RWPE2 (cell line): ENCODE measurements at regions not wholly inside any gene's neighbourhood (a gene's known extent, or its start where the extent isn't known, plus 50 kb on each side); places are given as distances from the start of the nearest gene placed in this dataset.

Source experiments
- ATAC-seq: fragments of 200-7000 bp; cut with Tn5 transposase; 3 replicates; pipeline ENCODE4 v1.9.1; 2021; ENCODE audit warnings: low read depth
- DNase-seq: peaks from one replicate; pipeline ENCODE4 v3.0.0-alpha.2; 2020; ENCODE audit warnings: low spot score
- H3K27ac ChIP-seq: fragments of 450-650 bp; 2 replicates; pipeline ENCODE4 v1.5.1; 2017; ENCODE audit warnings: mild to moderate bottlenecking; ENCODE audit not compliant: poor library complexity, severe bottlenecking
- H3K27me3 ChIP-seq: fragments of 250-450 bp; sonication (Bioruptor Pico); 2 replicates; pipeline ENCODE4 v1.5.1; 2021; ENCODE audit warnings: mild to moderate bottlenecking, moderate library complexity; ENCODE audit not compliant: insufficient read depth, poor library complexity, severe bottlenecking
- H3K36me3 ChIP-seq: fragments of 250-450 bp; sonication (Bioruptor Pico); 2 replicates; pipeline ENCODE4 v1.5.1; 2020; ENCODE audit warnings: low read depth, mild to moderate bottlenecking, moderate library complexity
- H3K4me1 ChIP-seq: fragments of 250-450 bp; sonication (Bioruptor Pico); 2 replicates; pipeline ENCODE4 v1.5.1; 2021; ENCODE audit warnings: mild to moderate bottlenecking, moderate library complexity; ENCODE audit not compliant: insufficient read depth, poor library complexity, severe bottlenecking
- H3K4me3 ChIP-seq: fragments of 250-450 bp; sonication (Bioruptor Pico); 2 replicates; pipeline ENCODE4 v1.5.1; 2021; ENCODE audit warnings: mild to moderate bottlenecking, moderate library complexity; ENCODE audit not compliant: severe bottlenecking
- H3K9me3 ChIP-seq: fragments of 250-450 bp; sonication (Bioruptor Pico); 2 replicates; pipeline ENCODE4 v1.5.1; 2021; ENCODE audit warnings: mild to moderate bottlenecking, moderate library complexity; ENCODE audit not compliant: severe bottlenecking
- TF ChIP-seq, protein P1 (sequence below): fragments of 450-650 bp; IDR thresholded peaks from one replicate; pipeline ENCODE4 v1.5.1; 2017; ENCODE audit warnings: mild to moderate bottlenecking, moderate library complexity; ENCODE audit not compliant: poor library complexity, severe bottlenecking

DNA sequence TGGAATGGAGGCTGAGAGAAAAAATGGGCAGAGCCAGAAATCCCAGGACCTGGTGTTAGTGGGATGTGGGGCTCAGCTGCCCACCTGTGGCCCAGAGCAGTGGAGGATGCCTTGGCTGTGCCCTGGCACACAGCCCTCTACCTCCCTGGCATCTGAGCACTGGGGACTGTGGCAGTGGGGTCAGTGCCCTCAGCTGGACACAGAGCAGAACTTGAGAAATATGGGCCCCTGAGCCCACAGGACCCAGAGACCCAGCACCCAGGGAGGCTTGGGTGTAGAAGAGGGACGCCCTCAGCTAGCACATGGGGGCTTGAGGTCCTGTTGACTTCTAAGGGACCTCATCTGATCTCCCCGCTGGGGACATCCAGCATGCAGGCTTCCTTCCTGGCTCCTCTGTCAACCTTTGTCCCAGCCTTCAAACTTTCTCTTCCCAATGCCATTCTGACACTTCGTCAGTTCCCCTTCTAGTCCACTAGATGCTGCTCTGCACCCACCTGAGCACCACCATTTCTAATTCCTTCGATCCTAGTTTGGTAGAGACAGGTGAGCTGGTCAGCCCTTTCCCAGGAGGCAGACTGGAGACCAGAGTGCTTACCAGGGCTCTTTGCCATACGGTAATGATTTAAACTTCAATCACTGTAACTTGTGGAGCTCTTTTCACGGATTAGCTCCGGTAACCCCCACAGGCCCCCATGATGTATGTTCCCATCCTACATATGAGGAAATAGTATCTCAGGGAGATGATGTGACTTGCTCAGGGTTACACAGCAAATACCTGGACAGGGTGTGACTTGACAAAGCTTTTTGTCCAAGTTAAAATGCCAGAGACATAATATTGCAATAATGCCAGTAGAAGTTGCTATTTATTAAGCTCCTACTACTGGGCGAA is 143.7 kb downstream of the ASCL4 start:
- TF ChIP-seq, protein P1, sequence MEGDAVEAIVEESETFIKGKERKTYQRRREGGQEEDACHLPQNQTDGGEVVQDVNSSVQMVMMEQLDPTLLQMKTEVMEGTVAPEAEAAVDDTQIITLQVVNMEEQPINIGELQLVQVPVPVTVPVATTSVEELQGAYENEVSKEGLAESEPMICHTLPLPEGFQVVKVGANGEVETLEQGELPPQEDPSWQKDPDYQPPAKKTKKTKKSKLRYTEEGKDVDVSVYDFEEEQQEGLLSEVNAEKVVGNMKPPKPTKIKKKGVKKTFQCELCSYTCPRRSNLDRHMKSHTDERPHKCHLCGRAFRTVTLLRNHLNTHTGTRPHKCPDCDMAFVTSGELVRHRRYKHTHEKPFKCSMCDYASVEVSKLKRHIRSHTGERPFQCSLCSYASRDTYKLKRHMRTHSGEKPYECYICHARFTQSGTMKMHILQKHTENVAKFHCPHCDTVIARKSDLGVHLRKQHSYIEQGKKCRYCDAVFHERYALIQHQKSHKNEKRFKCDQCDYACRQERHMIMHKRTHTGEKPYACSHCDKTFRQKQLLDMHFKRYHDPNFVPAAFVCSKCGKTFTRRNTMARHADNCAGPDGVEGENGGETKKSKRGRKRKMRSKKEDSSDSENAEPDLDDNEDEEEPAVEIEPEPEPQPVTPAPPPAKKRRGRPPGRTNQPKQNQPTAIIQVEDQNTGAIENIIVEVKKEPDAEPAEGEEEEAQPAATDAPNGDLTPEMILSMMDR = peak; percentile 88
- Histone ChIP-seq H3K4me3 (no peak overlapping the region), H3K9me3 (no peaks in the 10 kb centered on the region), H3K36me3 (no peaks in the 10 kb centered on the region), H3K27ac (no peak overlapping the region), H3K4me1 (no peaks in the 10 kb centered on the region), H3K27me3 (peaks cover 8% of the 10 kb centered on the region)
- ATAC-seq (peak; percentile 79), DNase-seq (no peak)

- peaks cover 8% of the 10 kb centered on the region for H3K27me3 ChIP-seq
- no peak for DNase-seq
- H3K4me1 ChIP-seq = no peaks in the 10 kb centered on the region
- H3K9me3 ChIP-seq = no peaks in the 10 kb centered on the region
- ATAC-seq = peak; percentile 70; the same call in 2 of the 3 replicates
- no peak overlapping the region for H3K4me3 ChIP-seq
- TF ChIP-seq, protein P1 = no peak
- no peaks in the 10 kb centered on the region for H3K36me3 ChIP-seq
- no peak overlapping the region for H3K27ac ChIP-seq
Observed at GRCh38 chr12:107921062-107921461, 146.6 kb downstream of the ASCL4 start.

DNA sequence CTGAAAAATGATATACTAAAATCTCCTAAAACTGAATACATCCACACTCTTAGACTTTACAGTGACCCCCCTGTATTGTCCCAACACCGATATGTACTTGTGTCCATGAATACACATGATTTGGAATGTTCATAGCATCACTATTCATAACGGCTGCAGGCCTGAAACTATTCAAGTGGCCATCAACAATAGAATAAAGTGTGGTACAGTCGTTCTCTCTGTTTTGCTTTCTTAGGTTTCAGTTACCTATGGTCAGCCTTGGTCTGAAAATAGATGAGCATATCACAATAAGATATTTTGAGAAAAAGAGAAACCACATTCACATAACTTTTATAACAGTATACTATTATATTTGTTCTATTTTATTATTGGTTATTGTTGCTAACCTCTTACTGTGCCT is 150.6 kb downstream of the ASCL4 start:
- DNase-seq = no peak
- Histone ChIP-seq H3K4me3 (no peak overlapping the region), H3K27ac (no peak overlapping the region), H3K9me3 (no peaks in the 10 kb centered on the region), H3K27me3 (peaks cover 19% of the 10 kb centered on the region), H3K36me3 (no peaks in the 10 kb centered on the region), H3K4me1 (no peaks in the 10 kb centered on the region)
- TF ChIP-seq, protein P1 = no peak
- ATAC-seq = no peak

- H3K36me3 ChIP-seq = no peaks in the 10 kb centered on the region
- H3K4me1 ChIP-seq = no peaks in the 10 kb centered on the region
- TF ChIP-seq, protein P1 = peak; percentile 37
- ATAC-seq (peak; percentile 68), DNase-seq (no peak)
- no peak overlapping the region for H3K4me3 ChIP-seq
- no peak overlapping the region for H3K27ac ChIP-seq
- peaks cover 10% of the 10 kb centered on the region for H3K27me3 ChIP-seq
- H3K9me3 ChIP-seq = no peaks in the 10 kb centered on the region
Observed at GRCh38 chr12:107929436-107929835, 154.9 kb downstream of the ASCL4 start.

DNA sequence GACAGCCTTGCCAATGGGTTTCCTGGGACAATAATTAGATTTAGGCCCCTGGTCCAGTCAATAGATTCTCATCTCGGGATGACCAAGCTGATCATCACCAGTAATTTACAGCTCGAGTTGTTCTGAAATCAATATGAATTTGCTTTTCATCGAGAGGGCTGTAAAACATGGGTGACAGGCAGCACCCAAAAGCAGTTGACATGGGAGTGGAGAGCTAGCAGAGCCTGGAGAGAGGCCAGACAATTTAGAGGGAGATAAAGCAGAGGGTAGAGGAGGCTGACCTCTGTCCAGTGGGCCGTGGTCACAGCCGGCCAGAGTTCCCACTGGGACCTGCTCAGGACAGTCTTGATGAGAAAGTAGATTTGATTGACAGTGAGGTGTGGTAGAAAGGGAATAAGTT is 157.3 kb downstream of the ASCL4 start:
- TF ChIP-seq, protein P1 = no peak
- no peak overlapping the region for H3K27ac ChIP-seq
- H3K4me3 ChIP-seq = no peak overlapping the region
- ATAC-seq (no peak), DNase-seq (no peak)
- no peaks in the 10 kb centered on the region for H3K36me3 ChIP-seq
- H3K4me1 ChIP-seq = no peaks in the 10 kb centered on the region
- peaks cover 10% of the 10 kb centered on the region for H3K27me3 ChIP-seq
- no peaks in the 10 kb centered on the region for H3K9me3 ChIP-seq
